OCI-LY1 (cell line): ENCODE measurements at regions not wholly inside any gene's neighbourhood (a gene's known extent, or its start where the extent isn't known, plus 50 kb on each side); places are given as distances from the start of the nearest gene placed in this dataset.

Source experiments
- H2AFZ ChIP-seq: fragments of 200-600 bp; sonication (generic), shearing (Covaris generic); 2 replicates; pipeline ENCODE4 v1.6.0; 2014; ENCODE audit warnings: antibody characterized with exemption, mild to moderate bottlenecking, low read length
- H3F3A ChIP-seq: fragments of 200-600 bp; sonication (generic), shearing (Covaris generic); 2 replicates; pipeline ENCODE4 v1.6.0; 2014; ENCODE audit warnings: mild to moderate bottlenecking, antibody characterized with exemption, low read length, moderate library complexity; ENCODE audit not compliant: insufficient read depth
- H3K27ac ChIP-seq: fragments of 200-600 bp; sonication (generic); 2 replicates; pipeline ENCODE4 v1.5.1; 2014; ENCODE audit warnings: low read length, mixed run types, mild to moderate bottlenecking, low read depth; ENCODE audit not compliant: poor library complexity, severe bottlenecking
- H3K27me3 ChIP-seq: fragments of 200-600 bp; sonication (generic); 2 replicates; pipeline ENCODE4 v1.6.0; 2014; ENCODE audit warnings: antibody characterized with exemption, mild to moderate bottlenecking, low read length, moderate library complexity; ENCODE audit not compliant: insufficient read depth
- H3K36me3 ChIP-seq: fragments of 200-600 bp; sonication (generic); 2 replicates; pipeline ENCODE4 v1.6.1; 2014; ENCODE audit warnings: mild to moderate bottlenecking, antibody characterized with exemption, low read length, moderate library complexity, mixed read lengths; ENCODE audit not compliant: insufficient read depth
- H3K4me1 ChIP-seq: fragments of 200-600 bp; sonication (generic); 2 replicates; pipeline ENCODE4 v1.5.1; 2014; ENCODE audit warnings: mild to moderate bottlenecking, low read length, moderate library complexity; ENCODE audit not compliant: insufficient read depth, severe bottlenecking
- H3K4me2 ChIP-seq: fragments of 200-600 bp; sonication (generic), shearing (Covaris generic); 2 replicates; pipeline ENCODE4 v1.6.1; 2014; ENCODE audit warnings: low read length
- H3K4me3 ChIP-seq: fragments of 200-600 bp; sonication (generic); 2 replicates; pipeline ENCODE4 v1.5.1; 2014; ENCODE audit warnings: low read length, low read depth, mild to moderate bottlenecking, mixed read lengths; ENCODE audit not compliant: poor library complexity, severe bottlenecking
- H3K79me2 ChIP-seq: fragments of 200-600 bp; shearing (Covaris generic); 2 replicates; pipeline ENCODE4 v1.6.1; 2016; ENCODE audit warnings: mixed run types, low read length, mixed read lengths; ENCODE audit not compliant: insufficient read depth
- H3K9ac ChIP-seq: fragments of 200-600 bp; sonication (generic), shearing (Covaris generic); 2 replicates; pipeline ENCODE4 v1.6.1; 2014; ENCODE audit warnings: mild to moderate bottlenecking, low read length, mixed read lengths
- H3K9me2 ChIP-seq: fragments of 200-600 bp; sonication (generic), shearing (Covaris generic); 2 replicates; pipeline ENCODE4 v1.6.1; 2014; ENCODE audit warnings: low read depth, mild to moderate bottlenecking, low read length, mixed read lengths
- H3K9me3 ChIP-seq: fragments of 200-600 bp; shearing (Covaris generic); 2 replicates; pipeline ENCODE4 v1.6.1; 2014; ENCODE audit warnings: low read length, mixed read lengths
- H4K20me1 ChIP-seq: fragments of 200-600 bp; sonication (generic), shearing (Covaris generic); 2 replicates; pipeline ENCODE4 v1.6.0; 2016; ENCODE audit warnings: mild to moderate bottlenecking, low read length; ENCODE audit not compliant: insufficient read depth
- EZH2 ChIP-seq: fragments of 200-600 bp; sonication (generic), shearing (Covaris generic); IDR thresholded peaks from 2 replicates; pipeline ENCODE4 v1.8.0; 2017; ENCODE audit warnings: borderline replicate concordance, mixed run types, mild to moderate bottlenecking, antibody characterized with exemption, low read length, moderate library complexity, mixed read lengths
- TF ChIP-seq, protein P1 (sequence below): fragments of 200-600 bp; sonication (generic), shearing (Covaris generic); IDR thresholded peaks from 2 replicates; pipeline ENCODE4 v1.5.1; 2017; ENCODE audit warnings: mild to moderate bottlenecking, antibody characterized with exemption, low read length, moderate library complexity, mixed read lengths

DNA sequence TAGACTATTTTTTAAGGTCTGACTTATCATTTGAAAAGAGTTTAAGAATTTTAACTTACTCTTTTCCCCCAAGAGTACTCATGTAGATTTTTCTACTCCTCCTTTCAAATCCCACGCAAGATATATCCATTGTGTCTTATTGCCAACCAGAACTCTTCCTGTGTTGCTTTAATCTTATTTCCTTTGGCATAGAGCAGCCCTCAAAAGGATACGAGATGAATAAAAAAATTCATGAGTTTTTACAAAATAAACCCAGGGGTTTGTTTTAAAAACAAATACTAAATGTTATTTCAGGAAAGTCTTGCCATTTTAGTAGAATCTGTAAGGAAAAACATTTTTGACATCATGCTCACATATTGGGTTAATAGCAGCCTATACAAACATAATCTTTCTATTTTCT is 543.2 kb upstream of the CXADR start:
- H3K9ac ChIP-seq: no peak overlapping the region
- TF ChIP-seq EZH2: no peak
- TF ChIP-seq, protein P1, sequence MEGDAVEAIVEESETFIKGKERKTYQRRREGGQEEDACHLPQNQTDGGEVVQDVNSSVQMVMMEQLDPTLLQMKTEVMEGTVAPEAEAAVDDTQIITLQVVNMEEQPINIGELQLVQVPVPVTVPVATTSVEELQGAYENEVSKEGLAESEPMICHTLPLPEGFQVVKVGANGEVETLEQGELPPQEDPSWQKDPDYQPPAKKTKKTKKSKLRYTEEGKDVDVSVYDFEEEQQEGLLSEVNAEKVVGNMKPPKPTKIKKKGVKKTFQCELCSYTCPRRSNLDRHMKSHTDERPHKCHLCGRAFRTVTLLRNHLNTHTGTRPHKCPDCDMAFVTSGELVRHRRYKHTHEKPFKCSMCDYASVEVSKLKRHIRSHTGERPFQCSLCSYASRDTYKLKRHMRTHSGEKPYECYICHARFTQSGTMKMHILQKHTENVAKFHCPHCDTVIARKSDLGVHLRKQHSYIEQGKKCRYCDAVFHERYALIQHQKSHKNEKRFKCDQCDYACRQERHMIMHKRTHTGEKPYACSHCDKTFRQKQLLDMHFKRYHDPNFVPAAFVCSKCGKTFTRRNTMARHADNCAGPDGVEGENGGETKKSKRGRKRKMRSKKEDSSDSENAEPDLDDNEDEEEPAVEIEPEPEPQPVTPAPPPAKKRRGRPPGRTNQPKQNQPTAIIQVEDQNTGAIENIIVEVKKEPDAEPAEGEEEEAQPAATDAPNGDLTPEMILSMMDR: no peak
- H3K36me3 ChIP-seq: no peaks in the 10 kb centered on the region
- H4K20me1 ChIP-seq: no peaks in the 10 kb centered on the region
- H3K27me3 ChIP-seq: no peaks in the 10 kb centered on the region
- H3K4me1 ChIP-seq: no peaks in the 10 kb centered on the region
- no peaks in the 10 kb centered on the region for H3K79me2 ChIP-seq
- no peaks in the 10 kb centered on the region for H3F3A ChIP-seq
- H3K4me3 ChIP-seq: no peak overlapping the region
- no peak overlapping the region for H2AFZ ChIP-seq
- no peaks in the 10 kb centered on the region for H3K9me3 ChIP-seq
- no peak overlapping the region for H3K27ac ChIP-seq
- no peaks in the 10 kb centered on the region for H3K9me2 ChIP-seq
- H3K4me2 ChIP-seq: no peak overlapping the region

DNA sequence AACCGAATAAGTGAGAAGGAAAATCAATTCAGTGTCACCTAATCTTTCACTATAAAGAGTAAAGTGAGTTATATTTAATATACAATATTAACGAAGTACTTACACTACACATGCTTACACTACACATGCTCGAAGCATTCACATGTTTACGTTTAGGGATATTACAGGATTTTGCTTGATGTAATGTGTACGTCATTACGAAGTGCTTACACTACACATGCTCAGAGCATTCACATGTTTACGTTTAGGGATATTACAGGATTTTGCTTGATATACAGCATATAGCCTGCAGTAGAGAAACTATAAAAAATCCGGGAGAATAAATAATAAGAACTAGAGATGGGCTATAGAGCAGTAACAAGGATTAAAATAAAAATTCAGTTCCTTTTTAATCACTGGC is 538.8 kb upstream of the CXADR start:
- no peaks in the 10 kb centered on the region for H3K9me2 ChIP-seq
- H3K36me3 ChIP-seq: no peaks in the 10 kb centered on the region
- no peaks in the 10 kb centered on the region for H3K9me3 ChIP-seq
- no peaks in the 10 kb centered on the region for H3K79me2 ChIP-seq
- H4K20me1 ChIP-seq: no peaks in the 10 kb centered on the region
- H3K9ac ChIP-seq: no peak overlapping the region
- no peak for TF ChIP-seq EZH2
- TF ChIP-seq, protein P1: no peak
- no peak overlapping the region for H2AFZ ChIP-seq
- H3K27me3 ChIP-seq: no peaks in the 10 kb centered on the region
- H3K4me3 ChIP-seq: no peak overlapping the region
- H3K27ac ChIP-seq: no peak overlapping the region
- H3F3A ChIP-seq: no peaks in the 10 kb centered on the region
- no peaks in the 10 kb centered on the region for H3K4me1 ChIP-seq
- H3K4me2 ChIP-seq: no peak overlapping the region

DNA sequence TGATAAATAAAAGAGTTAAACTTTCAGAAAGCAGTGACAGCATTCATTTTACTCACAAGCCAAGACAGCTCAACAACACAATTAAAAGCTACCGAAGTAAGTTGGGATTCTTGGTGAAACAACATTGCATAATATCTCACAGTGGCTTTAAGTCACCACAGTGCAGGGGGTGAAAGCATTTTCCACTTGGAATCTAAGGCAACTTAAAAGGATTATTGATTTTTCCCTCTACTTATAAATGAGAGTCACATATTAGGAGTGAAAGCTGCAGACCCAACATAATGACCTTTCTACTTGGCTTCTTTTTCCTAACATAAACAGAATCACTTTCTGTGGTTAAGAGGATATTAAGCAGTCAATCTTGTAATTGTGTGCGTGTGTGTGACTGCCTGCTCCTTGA is 536.6 kb upstream of the CXADR start:
- H3K9me3 ChIP-seq: no peaks in the 10 kb centered on the region

More for the DNA sequence above, 536.6 kb upstream of the CXADR start:
- no peak overlapping the region for H3K4me2 ChIP-seq
- H3K9ac ChIP-seq: no peak overlapping the region
- H3K36me3 ChIP-seq: no peaks in the 10 kb centered on the region
- H3K79me2 ChIP-seq: no peaks in the 10 kb centered on the region
- no peak overlapping the region for H3K27ac ChIP-seq
- H3F3A ChIP-seq: no peaks in the 10 kb centered on the region
- no peak overlapping the region for H3K4me3 ChIP-seq
- H3K27me3 ChIP-seq: no peaks in the 10 kb centered on the region
- no peaks in the 10 kb centered on the region for H4K20me1 ChIP-seq
- no peak overlapping the region for H2AFZ ChIP-seq
- H3K9me2 ChIP-seq: no peaks in the 10 kb centered on the region
- no peaks in the 10 kb centered on the region for H3K4me1 ChIP-seq
- TF ChIP-seq EZH2: no peak
- TF ChIP-seq, protein P1: no peak
